PC-3 (cell line): ENCODE measurements at regions not wholly inside any gene's neighbourhood (a gene's known extent, or its start where the extent isn't known, plus 50 kb on each side); places are given as distances from the start of the nearest gene placed in this dataset.

Experiments used
- ATAC-seq: fragments of 200-7000 bp; cut with Tn5 transposase; 2 replicates; pipeline ENCODE4 v1.9.1; 2020; ENCODE audit warnings: mild to moderate bottlenecking, moderate library complexity
- BruUV-seq: library from RNA; stranded (reverse); fragments of 400-500 nt; replicated peaks from 2 replicates; lab custom pipeline; 2021; lab: Mats Ljungman, UMichigan
- CTCF ChIA-PET: fragments of 300-600 bp; sonication (Branson Sonifier 250); formaldehyde crosslinking; loops from one replicate; lab custom pipeline; 2022; ENCODE audit warnings: antibody characterized with exemption; lab: Charles Lee
- POLR2A ChIA-PET: fragments of 300-600 bp; sonication (Branson Sonifier 250); formaldehyde crosslinking; loops from one replicate; lab custom pipeline; 2022; ENCODE audit warnings: antibody characterized with exemption; ENCODE audit not compliant: unreplicated experiment; lab: Charles Lee
- DNase-seq: peaks from one replicate; pipeline ENCODE4 v3.0.0-alpha.2; 2015
- H2AFZ ChIP-seq: fragments of 300-600 bp; sonication (generic); 2 replicates; pipeline ENCODE4 v1.6.0; 2016; ENCODE audit warnings: antibody characterized with exemption, low read length
- H3F3A ChIP-seq: fragments of 300-600 bp; sonication (generic); one replicate; pipeline ENCODE4 v1.6.0; 2017; ENCODE audit warnings: antibody characterized with exemption, low read length, control low read depth, mild to moderate bottlenecking; ENCODE audit not compliant: unreplicated experiment
- H3K27ac ChIP-seq: fragments of 300-600 bp; sonication (generic); 2 replicates; pipeline ENCODE4 v1.5.1; 2016; ENCODE audit warnings: mild to moderate bottlenecking, low read length
- H3K27me3 ChIP-seq: fragments of 300-600 bp; sonication (generic); 2 replicates; pipeline ENCODE4 v1.6.1; 2016; ENCODE audit warnings: low read length, mixed read lengths
- H3K36me3 ChIP-seq: fragments of 300-600 bp; sonication (generic); 2 replicates; pipeline ENCODE4 v1.6.1; 2016; ENCODE audit warnings: low read depth, mixed run types, low read length, mixed read lengths
- H3K4me1 ChIP-seq: fragments of 300-600 bp; sonication (generic); 2 replicates; pipeline ENCODE4 v1.5.1; 2016; ENCODE audit warnings: low read length; ENCODE audit not compliant: insufficient read depth
- H3K4me2 ChIP-seq: fragments of 300-600 bp; sonication (generic); 2 replicates; pipeline ENCODE4 v1.6.0; 2016; ENCODE audit warnings: low read length
- H3K4me3 ChIP-seq: fragments of 300-600 bp; sonication (generic); 2 replicates; pipeline ENCODE4 v1.5.1; 2016; ENCODE audit warnings: mild to moderate bottlenecking, low read length, mixed read lengths
- H3K79me2 ChIP-seq: fragments of 300-600 bp; sonication (generic); 2 replicates; pipeline ENCODE4 v1.6.1; 2017; ENCODE audit warnings: low read length, mixed read lengths
- H3K9ac ChIP-seq: fragments of 300-600 bp; sonication (generic); 2 replicates; pipeline ENCODE4 v1.6.0; 2016; ENCODE audit warnings: mild to moderate bottlenecking, low read length
- H3K9me2 ChIP-seq: fragments of 300-600 bp; sonication (generic); replicated peaks from 2 replicates; pipeline ENCODE4 v1.6.1; 2016; ENCODE audit warnings: mixed run types, low read length, mixed read lengths
- H3K9me3 ChIP-seq: fragments of 300-600 bp; sonication (generic); 2 replicates; pipeline ENCODE4 v1.6.1; 2016; ENCODE audit warnings: low read length, mixed read lengths
- H4K20me1 ChIP-seq: fragments of 300-600 bp; sonication (generic); 2 replicates; pipeline ENCODE4 v1.6.1; 2016; ENCODE audit warnings: low read length, mixed read lengths
- EZH2 ChIP-seq: fragments of 300-600 bp; sonication (generic); IDR thresholded peaks from one replicate; pipeline ENCODE4 v1.6.1; 2017; ENCODE audit warnings: antibody characterized with exemption, mild to moderate bottlenecking, low read length; ENCODE audit not compliant: unreplicated experiment
- EZH2phosphoT487 ChIP-seq: fragments of 300-600 bp; sonication (generic); IDR thresholded peaks from 2 replicates; pipeline ENCODE4 v1.6.1; 2018; ENCODE audit warnings: mild to moderate bottlenecking, antibody characterized with exemption, low read length, borderline replicate concordance
- intact Hi-C: fragments of 100-400 bp; cut with micrococcal nuclease; formaldehyde crosslinking; loops from 2 replicates; pipeline ENCODE4 v1.9.0; 2023
- TF ChIP-seq, protein P1 (sequence below): fragments of 300-600 bp; sonication (generic); conservative IDR thresholded peaks from 2 replicates; pipeline ENCODE4 v1.5.1; 2017; ENCODE audit warnings: antibody characterized with exemption, low read depth, mild to moderate bottlenecking, low read length

DNA sequence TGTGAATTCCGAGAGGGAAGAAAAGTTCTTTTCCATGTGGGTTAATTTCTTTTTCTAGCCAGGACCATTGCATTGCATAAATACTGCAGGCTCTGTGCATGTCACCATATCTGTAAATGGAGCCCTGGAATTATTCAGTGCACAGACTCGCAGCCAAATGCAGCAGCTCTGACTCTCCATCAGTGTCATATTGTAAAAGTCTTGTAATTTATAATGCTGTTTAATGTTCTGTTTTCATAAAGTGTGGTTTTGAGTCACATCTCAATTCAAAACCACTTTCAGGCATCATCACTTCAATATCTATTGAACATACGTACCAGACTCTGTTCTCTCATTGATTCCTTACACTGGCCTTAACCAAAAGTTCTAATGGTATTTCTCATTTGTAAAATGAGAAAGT lies 193.9 kb upstream of the RPL34 start:
- no peaks in the 10 kb centered on the region for H3K27me3 ChIP-seq
- no peaks in the 10 kb centered on the region for H3F3A ChIP-seq
- no peak overlapping the region for H3K9ac ChIP-seq
- no peaks in the 10 kb centered on the region for H4K20me1 ChIP-seq
- intact Hi-C loops: no loop called here
- H3K4me1 ChIP-seq: no peaks in the 10 kb centered on the region
- peak overlapping the region; percentile 39 for H3K4me3 ChIP-seq
- peak overlapping the region; percentile 57 for H3K4me2 ChIP-seq
- BruUV-seq: no TSS peak
- ChIA-PET CTCF (no interaction called here), POLR2A (no interaction called here)
- ATAC-seq (no peak), DNase-seq (peak; percentile 4)
- H3K27ac ChIP-seq: peak overlapping the region; percentile 44
- H2AFZ ChIP-seq: peak overlapping the region; percentile 48; the same call in 1 of the 2 replicates
- H3K79me2 ChIP-seq: no peaks in the 10 kb centered on the region
- no peaks in the 10 kb centered on the region for H3K9me2 ChIP-seq
- no peaks in the 10 kb centered on the region for H3K36me3 ChIP-seq
- H3K9me3 ChIP-seq: no peaks in the 10 kb centered on the region
- TF ChIP-seq EZH2phosphoT487 (no peak), EZH2 (no peak)
- TF ChIP-seq, protein P1, sequence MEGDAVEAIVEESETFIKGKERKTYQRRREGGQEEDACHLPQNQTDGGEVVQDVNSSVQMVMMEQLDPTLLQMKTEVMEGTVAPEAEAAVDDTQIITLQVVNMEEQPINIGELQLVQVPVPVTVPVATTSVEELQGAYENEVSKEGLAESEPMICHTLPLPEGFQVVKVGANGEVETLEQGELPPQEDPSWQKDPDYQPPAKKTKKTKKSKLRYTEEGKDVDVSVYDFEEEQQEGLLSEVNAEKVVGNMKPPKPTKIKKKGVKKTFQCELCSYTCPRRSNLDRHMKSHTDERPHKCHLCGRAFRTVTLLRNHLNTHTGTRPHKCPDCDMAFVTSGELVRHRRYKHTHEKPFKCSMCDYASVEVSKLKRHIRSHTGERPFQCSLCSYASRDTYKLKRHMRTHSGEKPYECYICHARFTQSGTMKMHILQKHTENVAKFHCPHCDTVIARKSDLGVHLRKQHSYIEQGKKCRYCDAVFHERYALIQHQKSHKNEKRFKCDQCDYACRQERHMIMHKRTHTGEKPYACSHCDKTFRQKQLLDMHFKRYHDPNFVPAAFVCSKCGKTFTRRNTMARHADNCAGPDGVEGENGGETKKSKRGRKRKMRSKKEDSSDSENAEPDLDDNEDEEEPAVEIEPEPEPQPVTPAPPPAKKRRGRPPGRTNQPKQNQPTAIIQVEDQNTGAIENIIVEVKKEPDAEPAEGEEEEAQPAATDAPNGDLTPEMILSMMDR: no peak

DNA sequence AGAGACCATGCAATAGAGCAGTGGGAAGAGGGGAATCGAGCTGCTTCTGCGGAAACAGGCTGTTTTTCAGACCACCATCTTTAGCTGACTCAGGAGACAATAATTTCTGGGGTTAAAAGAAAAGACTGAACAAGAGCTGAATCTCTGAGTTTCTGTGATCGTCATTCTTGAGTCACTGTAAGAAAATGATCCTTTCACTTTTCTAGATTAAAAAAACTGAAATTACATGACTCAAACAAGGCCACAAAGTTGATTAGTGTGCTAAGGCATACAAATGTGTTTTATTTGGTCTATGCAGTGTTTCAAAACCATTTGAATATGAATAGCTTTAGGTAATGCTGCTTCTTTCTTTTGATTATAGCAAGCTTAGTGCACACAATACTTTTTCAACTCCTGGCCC lies 194.4 kb upstream of the RPL34 start:
- H3K27me3 ChIP-seq: no peaks in the 10 kb centered on the region
- H3K4me2 ChIP-seq: peak overlapping the region; percentile 57
- H3K9ac ChIP-seq: no peak overlapping the region
- TF ChIP-seq, protein P1: no peak
- TF ChIP-seq EZH2phosphoT487: no peak
- no peak for TF ChIP-seq EZH2
- ATAC-seq (no peak; the same call in 1 of the 2 replicates), DNase-seq (peak; percentile 41)
- peak overlapping the region; percentile 44 for H3K27ac ChIP-seq
- H2AFZ ChIP-seq: peak overlapping the region; percentile 48; the same call in 1 of the 2 replicates
- H4K20me1 ChIP-seq: no peaks in the 10 kb centered on the region
- BruUV-seq: no TSS peak
- H3F3A ChIP-seq: no peaks in the 10 kb centered on the region
- H3K9me3 ChIP-seq: no peaks in the 10 kb centered on the region
- H3K79me2 ChIP-seq: no peaks in the 10 kb centered on the region
- H3K9me2 ChIP-seq: no peaks in the 10 kb centered on the region
- no peaks in the 10 kb centered on the region for H3K36me3 ChIP-seq
- no peaks in the 10 kb centered on the region for H3K4me1 ChIP-seq
- POLR2A ChIA-PET: no interaction called here
- intact Hi-C loops: no loop called here
- H3K4me3 ChIP-seq: peak overlapping the region; percentile 39
- CTCF ChIA-PET: no interaction called here

DNA sequence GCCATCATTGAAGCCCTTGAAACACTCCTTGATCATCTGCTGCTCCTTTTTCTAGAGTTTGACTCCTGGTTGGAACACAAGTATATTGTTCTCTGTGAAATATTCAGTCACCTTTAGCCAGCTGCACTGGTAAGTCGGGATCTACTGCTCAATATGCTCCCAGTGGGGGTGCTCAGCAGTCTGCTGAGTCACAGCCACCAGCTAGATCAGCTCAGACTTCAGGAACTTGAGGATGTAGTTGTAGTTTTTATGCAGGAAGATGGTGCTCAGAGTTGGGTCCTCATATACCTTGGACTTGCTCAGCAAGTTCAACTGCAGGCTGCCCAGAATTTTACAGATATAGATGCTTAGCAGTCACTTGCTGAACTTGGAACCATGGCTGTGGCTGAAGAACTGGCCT lies 202.5 kb upstream of the RPL34 start:
- Histone ChIP-seq H3K4me2 (no peak overlapping the region), H3K79me2 (no peaks in the 10 kb centered on the region), H3K27ac (no peak overlapping the region), H3K9me3 (no peaks in the 10 kb centered on the region), H2AFZ (no peak overlapping the region), H3K36me3 (no peaks in the 10 kb centered on the region), H3K27me3 (no peaks in the 10 kb centered on the region), H3K9me2 (no peaks in the 10 kb centered on the region), H4K20me1 (no peaks in the 10 kb centered on the region), H3K4me3 (no peak overlapping the region), H3K4me1 (no peaks in the 10 kb centered on the region), H3F3A (no peaks in the 10 kb centered on the region), H3K9ac (no peak overlapping the region)
- TF ChIP-seq EZH2phosphoT487 (no peak), EZH2 (no peak)
- TF ChIP-seq, protein P1: no peak
- CTCF ChIA-PET: no interaction called here
- BruUV-seq: no TSS peak
- intact Hi-C loops: no loop called here
- POLR2A ChIA-PET: no interaction called here
- DNase-seq: no peak
- ATAC-seq: no peak
